Neural crest cell (in vitro differentiated cells): ENCODE measurements at regions not wholly inside any gene's neighbourhood (a gene's known extent, or its start where the extent isn't known, plus 50 kb on each side); places are given as distances from the start of the nearest gene placed in this dataset.

Experiments used
- DNase-seq: peaks from one replicate; pipeline ENCODE4 v3.0.0; 2021; ENCODE audit warnings: low read depth, mixed read lengths, low spot score
- H3K27ac Mint-ChIP-seq: one replicate; pipeline ENCODE4 v1.8.0; 2021; ENCODE audit warnings: mild to moderate bottlenecking, mixed read lengths; ENCODE audit not compliant: unreplicated experiment
- H3K27me3 Mint-ChIP-seq: 2 replicates; pipeline ENCODE4 v1.8.0; 2021; ENCODE audit warnings: low read depth, mild to moderate bottlenecking, mixed read lengths
- H3K36me3 Mint-ChIP-seq: 2 replicates; pipeline ENCODE4 v1.8.0; 2021; ENCODE audit warnings: low read depth, mild to moderate bottlenecking, mixed read lengths
- H3K4me1 Mint-ChIP-seq: 2 replicates; pipeline ENCODE4 v1.8.0; 2021; ENCODE audit warnings: mixed read lengths
- H3K4me3 Mint-ChIP-seq: one replicate; pipeline ENCODE4 v1.8.0; 2021; ENCODE audit warnings: mild to moderate bottlenecking, mixed read lengths
- H3K9me3 Mint-ChIP-seq: 2 replicates; pipeline ENCODE4 v1.8.0; 2021; ENCODE audit warnings: mixed read lengths
- CTCF ChIP-seq: fragments of 200-600 bp; sonication (generic); conservative IDR thresholded peaks from 2 replicates; pipeline ENCODE4 v1.5.0; 2021; ENCODE audit warnings: antibody characterized with exemption, mild to moderate bottlenecking

GRCh38 chr9:29939559-29939958, 2366.3 kb upstream of the C9orf72 start:
- Mint-ChIP-seq H3K36me3 (peaks cover 5% of the 10 kb centered on the region), H3K9me3 (peaks cover 9% of the 10 kb centered on the region), H3K4me3 (no peak overlapping the region), H3K27me3 (no peaks in the 10 kb centered on the region), H3K27ac (no peak overlapping the region), H3K4me1 (no peaks in the 10 kb centered on the region)
- no peak for DNase-seq
- no peak for TF ChIP-seq CTCF

- Mint-ChIP-seq H3K4me1 (no peaks in the 10 kb centered on the region), H3K9me3 (peaks cover 2% of the 10 kb centered on the region), H3K36me3 (no peaks in the 10 kb centered on the region), H3K27me3 (no peaks in the 10 kb centered on the region), H3K4me3 (no peak overlapping the region), H3K27ac (no peak overlapping the region)
- no peak for DNase-seq
- TF ChIP-seq CTCF, result no peak
These were observed 2371.7 kb upstream of the C9orf72 start for GRCh38 chr9:29945012-29945411.

GRCh38 chr9:29958469-29958868, 2385.2 kb upstream of the C9orf72 start:
- H3K4me3 Mint-ChIP-seq, result no peak overlapping the region
- DNase-seq, result no peak
- H3K36me3 Mint-ChIP-seq, result no peaks in the 10 kb centered on the region
- no peak overlapping the region for H3K27ac Mint-ChIP-seq
- no peak for TF ChIP-seq CTCF
- no peaks in the 10 kb centered on the region for H3K27me3 Mint-ChIP-seq
- no peaks in the 10 kb centered on the region for H3K4me1 Mint-ChIP-seq
- H3K9me3 Mint-ChIP-seq, result no peaks in the 10 kb centered on the region

GRCh38 chr9:29965834-29966233, 2392.6 kb upstream of the C9orf72 start:
- Mint-ChIP-seq H3K4me1 (no peaks in the 10 kb centered on the region), H3K36me3 (no peaks in the 10 kb centered on the region), H3K4me3 (no peak overlapping the region), H3K27me3 (no peaks in the 10 kb centered on the region), H3K27ac (no peak overlapping the region), H3K9me3 (peaks cover 2% of the 10 kb centered on the region)
- DNase-seq, result no peak
- TF ChIP-seq CTCF, result no peak

GRCh38 chr9:29966247-29966646, 2393.0 kb upstream of the C9orf72 start:
- Mint-ChIP-seq H3K27ac (no peak overlapping the region), H3K4me1 (no peaks in the 10 kb centered on the region), H3K36me3 (no peaks in the 10 kb centered on the region), H3K27me3 (no peaks in the 10 kb centered on the region), H3K4me3 (no peak overlapping the region), H3K9me3 (peaks cover 2% of the 10 kb centered on the region)
- no peak for TF ChIP-seq CTCF
- no peak for DNase-seq

- peaks cover 2% of the 10 kb centered on the region for H3K9me3 Mint-ChIP-seq
- no peaks in the 10 kb centered on the region for H3K36me3 Mint-ChIP-seq
- no peaks in the 10 kb centered on the region for H3K27me3 Mint-ChIP-seq
- TF ChIP-seq CTCF, result no peak
- DNase-seq, result no peak
- no peak overlapping the region for H3K4me3 Mint-ChIP-seq
- H3K27ac Mint-ChIP-seq, result no peak overlapping the region
- no peaks in the 10 kb centered on the region for H3K4me1 Mint-ChIP-seq
These were observed 2395.6 kb upstream of the C9orf72 start for GRCh38 chr9:29968831-29969230.
